Kasumi-1 (cell line): ENCODE measurements at regions not wholly inside any gene's neighbourhood (a gene's known extent, or its start where the extent isn't known, plus 50 kb on each side); places are given as distances from the start of the nearest gene placed in this dataset.
"Not testable (repeated sequence)": the region's sequence is repeated elsewhere in the genome, so short reads cannot be mapped to it uniquely, and the experiment has no call there.

Experiments
- DNase-seq, 2 experiments: peaks; one replicate each; lab custom pipeline; 2025; lab: John Stamatoyannopoulos, UW

- DNase-seq = no peak
These were observed 51.3 kb upstream of the BOD1 start for GRCh38 chr5:173667702-173668101.

GRCh38 chr5:173668245-173668800 is 51.9 kb upstream of the BOD1 start:
- DNase-seq = no peak

GRCh38 chr5:173668910-173669309 is 52.5 kb upstream of the BOD1 start:
- no peak for DNase-seq

- DNase-seq = no peak
These were observed 53.0 kb upstream of the BOD1 start for GRCh38 chr5:173669483-173669882.

GRCh38 chr5:173670130-173670651 is 53.7 kb upstream of the BOD1 start:
- DNase-seq = no peak

- DNase-seq = no peak
These were observed 54.3 kb upstream of the BOD1 start for GRCh38 chr5:173670791-173671120.

- DNase-seq = no peak
These were observed 54.9 kb upstream of the BOD1 start for GRCh38 chr5:173671121-173671949.

GRCh38 chr5:173672166-173672565 is 55.7 kb upstream of the BOD1 start:
- DNase-seq = no peak

GRCh38 chr5:173672891-173673290 is 56.4 kb upstream of the BOD1 start:
- no peak for DNase-seq

- no peak for DNase-seq
These were observed 57.0 kb upstream of the BOD1 start for GRCh38 chr5:173673295-173674101.

GRCh38 chr5:173675287-173675996 is 59.0 kb upstream of the BOD1 start:
- no peak for DNase-seq

- no peak for DNase-seq
These were observed 59.9 kb upstream of the BOD1 start for GRCh38 chr5:173676375-173676774.

GRCh38 chr5:173677125-173677672 is 60.7 kb upstream of the BOD1 start:
- DNase-seq = no peak

- DNase-seq = no peak
These were observed 63.6 kb upstream of the BOD1 start for GRCh38 chr5:173679909-173680630.

GRCh38 chr5:173680660-173681242 is 64.3 kb upstream of the BOD1 start:
- DNase-seq = no peak

- no peak for DNase-seq
These were observed 65.9 kb upstream of the BOD1 start for GRCh38 chr5:173682313-173682712.

- not testable (repeated sequence) for DNase-seq
These were observed 68.1 kb upstream of the BOD1 start for GRCh38 chr5:173684535-173684934.

- no peak for DNase-seq
These were observed 70.5 kb upstream of the BOD1 start for GRCh38 chr5:173686950-173687349.

- no peak for DNase-seq
These were observed 72.3 kb upstream of the BOD1 start for GRCh38 chr5:173688703-173689102.

- no peak for DNase-seq
These were observed 72.8 kb upstream of the BOD1 start for GRCh38 chr5:173689171-173689736.
